ENCODE measurements at regions not wholly inside any gene's neighbourhood (a gene's known extent, or its start where the extent isn't known, plus 50 kb on each side); places are given as distances from the start of the nearest gene placed in this dataset.

- Histone ChIP-seq H3K4me2 (ENCODE audit: low read length) (no peak overlapping the region), H3K9me3 (ENCODE audit: low read length) (no peaks in the 10 kb centered on the region), H2AFZ (ENCODE audit: low read length) (no peak overlapping the region), H4K20me1 (ENCODE audit: insufficient read depth, low read length) (no peaks in the 10 kb centered on the region), H3K9me2 (ENCODE audit: insufficient read depth, low read length) (no peaks in the 10 kb centered on the region), H3K79me2 (ENCODE audit: insufficient read depth, low read depth, low read length) (no peaks in the 10 kb centered on the region), H3K27ac (ENCODE audit: low read depth, low read length, poor library complexity, severe bottlenecking) (no peak overlapping the region), H3K4me3 (ENCODE audit: low read depth, low read length, poor library complexity, severe bottlenecking) (no peak overlapping the region), H3K36me3 (ENCODE audit: insufficient read depth, low read length) (no peaks in the 10 kb centered on the region), H3K4me1 (ENCODE audit: insufficient read depth, low read length, poor library complexity, severe bottlenecking) (no peaks in the 10 kb centered on the region)
- POLR2A ChIA-PET: interaction anchor here (0.7 to 1.5 kb wide), 3 partner anchors 86 to 1872 kb away, joined by 3 to 5 read pairs (median 3); no protein-coding TSS in a partner anchor
- intact Hi-C loops (cut with micrococcal nuclease; ENCODE audit: unreplicated experiment): no loop called here
- TF ChIP-seq CTCF (conservative IDR thresholded peaks at IDR 0.05; ENCODE audit: low read length) (no peak), EZH2phosphoT487 (IDR thresholded peaks at IDR 0.05; ENCODE audit: borderline replicate concordance, low read depth, low read length) (no peak)
- BruUV-seq (replicated peaks): no TSS peak
- CTCF ChIA-PET (ENCODE audit: unreplicated experiment): no interaction called here
- DNase-seq (ENCODE audit: low spot score): no peak
Measured at GRCh38 chr5:165000479-165001190, 1495.2 kb downstream of the MAT2B start.

GRCh38 chr5:165003283-165003682, 1497.9 kb downstream of the MAT2B start:
- no peak for DNase-seq (ENCODE audit: low spot score)
- POLR2A ChIA-PET: interaction anchor here (1.4 kb wide), 1 partner anchor 13 kb away, joined by 3 read pairs; no protein-coding TSS in a partner anchor
- Histone ChIP-seq H4K20me1 (ENCODE audit: insufficient read depth, low read length) (no peaks in the 10 kb centered on the region), H3K4me3 (ENCODE audit: low read depth, low read length, poor library complexity, severe bottlenecking) (no peak overlapping the region), H3K4me2 (ENCODE audit: low read length) (no peak overlapping the region), H3K27ac (ENCODE audit: low read depth, low read length, poor library complexity, severe bottlenecking) (no peak overlapping the region), H3K36me3 (ENCODE audit: insufficient read depth, low read length) (no peaks in the 10 kb centered on the region), H3K79me2 (ENCODE audit: insufficient read depth, low read depth, low read length) (no peaks in the 10 kb centered on the region), H2AFZ (ENCODE audit: low read length) (no peak overlapping the region), H3K4me1 (ENCODE audit: insufficient read depth, low read length, poor library complexity, severe bottlenecking) (no peaks in the 10 kb centered on the region), H3K9me2 (ENCODE audit: insufficient read depth, low read length) (no peaks in the 10 kb centered on the region), H3K9me3 (ENCODE audit: low read length) (no peaks in the 10 kb centered on the region)
- no TSS peak for BruUV-seq (replicated peaks)
- intact Hi-C loops (cut with micrococcal nuclease; ENCODE audit: unreplicated experiment): no loop called here
- CTCF ChIA-PET (ENCODE audit: unreplicated experiment): no interaction called here
- TF ChIP-seq EZH2phosphoT487 (IDR thresholded peaks at IDR 0.05; ENCODE audit: borderline replicate concordance, low read depth, low read length): no peak
- no peak for TF ChIP-seq CTCF (conservative IDR thresholded peaks at IDR 0.05; ENCODE audit: low read length)

GRCh38 chr5:165004175-165004574, 1498.8 kb downstream of the MAT2B start:
- BruUV-seq (replicated peaks): no TSS peak
- H3K79me2 ChIP-seq (ENCODE audit: insufficient read depth, low read depth, low read length): no peaks in the 10 kb centered on the region
- H3K4me2 ChIP-seq (ENCODE audit: low read length): no peak overlapping the region
- H3K4me3 ChIP-seq (ENCODE audit: low read depth, low read length, poor library complexity, severe bottlenecking): no peak overlapping the region
- TF ChIP-seq CTCF (conservative IDR thresholded peaks at IDR 0.05; ENCODE audit: low read length) (no peak), EZH2phosphoT487 (IDR thresholded peaks at IDR 0.05; ENCODE audit: borderline replicate concordance, low read depth, low read length) (no peak)
- H3K9me3 ChIP-seq (ENCODE audit: low read length): no peaks in the 10 kb centered on the region
- H3K27ac ChIP-seq (ENCODE audit: low read depth, low read length, poor library complexity, severe bottlenecking): no peak overlapping the region
- no peaks in the 10 kb centered on the region for H4K20me1 ChIP-seq (ENCODE audit: insufficient read depth, low read length)
- no peak for DNase-seq (ENCODE audit: low spot score)
- ChIA-PET POLR2A (interaction anchor here (0.7 to 1.4 kb wide), 2 partner anchors 12 to 63 kb away, joined by 3 read pairs; no protein-coding TSS in a partner anchor), CTCF (ENCODE audit: unreplicated experiment) (no interaction called here)
- H3K36me3 ChIP-seq (ENCODE audit: insufficient read depth, low read length): no peaks in the 10 kb centered on the region
- H3K4me1 ChIP-seq (ENCODE audit: insufficient read depth, low read length, poor library complexity, severe bottlenecking): no peaks in the 10 kb centered on the region
- H3K9me2 ChIP-seq (ENCODE audit: insufficient read depth, low read length): no peaks in the 10 kb centered on the region
- no peak overlapping the region for H2AFZ ChIP-seq (ENCODE audit: low read length)
- intact Hi-C loops (cut with micrococcal nuclease; ENCODE audit: unreplicated experiment): no loop called here
